Neural progenitor cell (in vitro differentiated cells): ENCODE measurements at regions not wholly inside any gene's neighbourhood (a gene's known extent, or its start where the extent isn't known, plus 50 kb on each side); places are given as distances from the start of the nearest gene placed in this dataset.

Source experiments
- CTCF ChIP-seq: fragments of 200-600 bp; sonication (generic); IDR thresholded peaks from 2 replicates; pipeline ENCODE4 v1.5.1; 2017; ENCODE audit warnings: antibody characterized with exemption, mild to moderate bottlenecking
- EZH2 ChIP-seq: fragments of 200-600 bp; sonication (generic); IDR thresholded peaks from 2 replicates; pipeline ENCODE4 v1.6.1; 2017; ENCODE audit warnings: antibody characterized with exemption, mild to moderate bottlenecking, moderate library complexity

DNA sequence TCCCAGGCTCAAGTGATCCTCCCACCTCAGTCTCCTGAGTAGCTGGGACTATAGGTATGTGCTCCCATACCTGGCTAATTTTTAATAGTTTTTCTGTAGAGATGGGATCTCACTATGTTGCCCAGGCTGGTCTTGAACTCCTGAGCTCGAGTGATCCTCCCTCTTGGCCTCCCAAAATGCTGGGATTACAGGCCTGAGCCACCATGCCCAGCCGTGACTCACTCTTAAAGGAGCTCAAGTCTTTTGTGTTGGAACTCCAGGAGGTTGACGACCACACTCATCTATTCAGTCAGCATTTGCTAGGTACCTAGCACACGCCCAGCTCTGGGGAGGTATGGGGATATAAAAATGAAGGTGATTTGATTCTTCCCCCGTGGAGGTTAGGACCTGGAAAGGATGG lies 62.8 kb downstream of the UTRN start:
- no peak for TF ChIP-seq CTCF
- TF ChIP-seq EZH2 = no peak
